GM19324 (cell line): ENCODE measurements at regions not wholly inside any gene's neighbourhood (a gene's known extent, or its start where the extent isn't known, plus 50 kb on each side); places are given as distances from the start of the nearest gene placed in this dataset.

Experiments
- ATAC-seq: cut with Tn5 transposase; IDR thresholded peaks from one replicate; pipeline ENCODE4 v1.9.1; 2021; ENCODE audit warnings: mild to moderate bottlenecking, moderate library complexity; ENCODE audit not compliant: unreplicated experiment, low FRiP score

- ATAC-seq = no peak
Observed at GRCh38 chr3:31043184-31043819, 148.8 kb upstream of the GADL1 start.

- ATAC-seq = no peak
Observed at GRCh38 chr3:31047673-31048072, 153.2 kb upstream of the GADL1 start.

- no peak for ATAC-seq
Observed at GRCh38 chr3:31048143-31048542, 153.7 kb upstream of the GADL1 start.

- ATAC-seq = no peak
Observed at GRCh38 chr3:31050296-31050695, 155.8 kb upstream of the GADL1 start.

GRCh38 chr3:31051226-31051625, 156.8 kb upstream of the GADL1 start:
- no peak for ATAC-seq

GRCh38 chr3:31053299-31053698, 158.8 kb upstream of the GADL1 start:
- ATAC-seq = no peak

GRCh38 chr3:31054032-31054431, 159.6 kb upstream of the GADL1 start:
- ATAC-seq = no peak

GRCh38 chr3:31055757-31056156, 161.3 kb upstream of the GADL1 start:
- ATAC-seq = no peak

- ATAC-seq = no peak
Observed at GRCh38 chr3:31057891-31058290, 163.4 kb upstream of the GADL1 start.

GRCh38 chr3:31064021-31064420, 169.6 kb upstream of the GADL1 start:
- no peak for ATAC-seq

GRCh38 chr3:31065765-31066164, 171.3 kb upstream of the GADL1 start:
- ATAC-seq = no peak

- ATAC-seq = no peak
Observed at GRCh38 chr3:31067004-31067403, 172.5 kb upstream of the GADL1 start.

- no peak for ATAC-seq
Observed at GRCh38 chr3:31075471-31075870, 181.0 kb upstream of the GADL1 start.

GRCh38 chr3:31075876-31076275, 181.4 kb upstream of the GADL1 start:
- ATAC-seq = no peak

- no peak for ATAC-seq
Observed at GRCh38 chr3:31077021-31077601, 182.7 kb upstream of the GADL1 start.

- no peak for ATAC-seq
Observed at GRCh38 chr3:31077826-31078225, 183.4 kb upstream of the GADL1 start.

- ATAC-seq = no peak
Observed at GRCh38 chr3:31079689-31080088, 185.2 kb upstream of the GADL1 start.

GRCh38 chr3:31081018-31081662, 186.7 kb upstream of the GADL1 start:
- no peak for ATAC-seq

- no peak for ATAC-seq
Observed at GRCh38 chr3:31086148-31086547, 191.7 kb upstream of the GADL1 start.

- ATAC-seq = no peak
Observed at GRCh38 chr3:31086698-31087097, 192.2 kb upstream of the GADL1 start.

- no peak for ATAC-seq
Observed at GRCh38 chr3:31091748-31092147, 197.3 kb upstream of the GADL1 start.
